HG03108 (cell line): ENCODE measurements at regions not wholly inside any gene's neighbourhood (a gene's known extent, or its start where the extent isn't known, plus 50 kb on each side); places are given as distances from the start of the nearest gene placed in this dataset.
"Not testable (repeated sequence)": the region's sequence is repeated elsewhere in the genome, so short reads cannot be mapped to it uniquely, and the experiment has no call there.

Experiments used
- ATAC-seq: cut with Tn5 transposase; IDR thresholded peaks from one replicate; pipeline ENCODE4 v1.9.1; 2021; ENCODE audit warnings: moderate library complexity; ENCODE audit not compliant: unreplicated experiment

- ATAC-seq: no peak
Measured at GRCh38 chr5:66348387-66349125, 204.5 kb downstream of the SREK1 start.

DNA sequence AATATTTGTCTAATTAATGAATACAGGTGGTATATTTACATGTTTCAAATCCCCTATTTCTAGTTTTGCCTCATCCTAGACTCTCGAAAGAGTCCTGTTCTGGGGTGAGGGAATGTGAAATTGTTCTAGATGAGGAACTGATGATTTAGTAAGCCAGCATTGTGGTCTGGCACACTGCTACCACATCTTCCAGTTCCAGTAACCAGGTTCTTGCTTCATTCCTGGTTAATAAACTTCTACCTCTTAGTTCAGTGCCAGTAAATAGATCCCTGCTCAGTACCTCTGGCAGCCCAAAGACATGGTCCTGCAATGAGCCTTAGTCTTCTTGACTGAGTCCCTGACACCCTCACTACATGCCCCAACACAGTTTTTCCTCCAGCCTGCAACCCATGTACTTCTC, 207.7 kb downstream of the SREK1 start:
- ATAC-seq: no peak

DNA sequence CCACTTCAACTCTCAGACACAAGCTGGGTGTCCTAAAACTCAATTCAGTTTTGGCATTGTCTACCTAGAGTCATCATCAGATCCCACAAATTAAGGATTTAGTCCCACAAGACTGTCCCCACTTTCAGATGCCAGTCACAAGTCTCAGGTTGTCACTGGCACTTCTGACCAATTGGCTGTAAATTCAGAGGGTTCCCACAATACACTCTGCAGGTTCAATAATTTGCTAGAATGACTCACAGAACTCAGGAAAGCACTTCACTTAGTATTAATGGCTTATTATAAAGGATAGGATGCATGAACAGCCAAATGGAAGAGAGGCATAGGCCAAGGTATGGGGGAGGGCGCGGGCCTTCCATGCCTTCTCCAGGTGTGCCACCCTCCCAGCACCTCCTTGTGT, 209.1 kb downstream of the SREK1 start:
- ATAC-seq: no peak

- no peak for ATAC-seq
Measured at GRCh38 chr5:66354422-66354821, 210.3 kb downstream of the SREK1 start.

DNA sequence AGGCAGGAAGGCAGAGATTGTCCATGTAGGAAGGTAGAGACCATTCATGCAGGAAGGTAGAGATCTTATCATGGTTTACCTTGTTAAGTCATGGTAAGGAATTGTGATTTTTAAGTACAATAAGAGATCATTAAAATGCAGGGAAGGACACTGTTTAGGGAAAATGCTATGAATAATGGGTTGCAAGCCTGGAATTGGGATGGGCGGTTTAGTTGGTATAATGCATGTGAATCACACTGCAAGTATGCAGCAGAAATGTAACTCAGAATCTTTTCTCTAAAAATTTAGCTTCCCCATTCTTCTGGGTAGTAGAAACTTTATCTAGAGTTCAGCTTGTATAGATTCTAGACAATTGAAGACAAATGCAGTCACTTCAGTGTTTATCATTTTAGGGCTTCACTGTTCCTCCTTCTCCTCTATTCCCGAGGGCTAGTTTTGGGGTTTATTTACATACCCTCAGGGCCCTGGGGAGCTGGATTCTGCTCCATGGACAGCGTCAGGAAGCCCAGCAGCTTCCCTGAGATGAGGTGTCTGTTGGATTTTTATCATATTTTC, 212.0 kb downstream of the SREK1 start:
- ATAC-seq: no peak

- no peak for ATAC-seq
Measured at GRCh38 chr5:66358741-66359140, 214.6 kb downstream of the SREK1 start.

GRCh38 chr5:66361070-66361469, 217.0 kb downstream of the SREK1 start:
- no peak for ATAC-seq

DNA sequence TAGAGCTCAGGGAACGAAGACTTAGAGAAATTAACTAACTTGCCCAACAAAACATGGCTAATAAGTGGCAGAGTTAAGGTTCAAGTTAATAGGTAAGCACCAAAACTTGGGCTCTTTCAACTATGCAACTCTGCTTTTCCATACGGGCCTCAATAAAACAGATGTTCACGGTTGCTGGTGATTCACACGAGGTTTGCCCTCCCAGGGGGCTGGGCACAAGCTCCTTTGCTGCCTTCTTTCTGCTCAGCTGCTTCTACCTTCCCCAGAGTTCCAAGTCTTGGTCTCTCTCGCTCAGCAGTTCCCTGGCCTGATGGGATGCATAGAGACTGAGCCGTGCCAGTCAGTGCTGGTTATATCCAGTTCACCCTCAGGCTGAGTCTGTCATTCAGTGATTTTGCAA, 217.9 kb downstream of the SREK1 start:
- no peak for ATAC-seq

GRCh38 chr5:66362687-66363086, 218.6 kb downstream of the SREK1 start:
- no peak for ATAC-seq

DNA sequence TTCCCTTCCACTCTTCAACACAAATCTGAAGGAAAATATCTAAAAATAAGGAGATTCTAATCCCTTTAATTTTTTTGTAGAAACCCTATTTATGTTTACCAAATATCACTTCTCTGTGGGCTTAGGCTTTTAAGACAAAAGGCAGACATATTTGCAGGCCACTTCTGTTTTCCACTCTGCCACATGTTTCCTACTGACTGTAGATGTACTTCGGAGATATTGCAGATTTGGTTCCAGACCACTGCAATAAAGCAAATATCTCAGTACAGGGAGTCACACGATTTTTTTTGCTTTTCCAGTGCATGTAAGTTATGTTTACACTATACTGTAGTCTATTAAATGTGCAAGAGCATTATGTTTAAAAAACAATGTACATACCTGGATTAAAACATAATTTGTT, 219.0 kb downstream of the SREK1 start:
- ATAC-seq: no peak

DNA sequence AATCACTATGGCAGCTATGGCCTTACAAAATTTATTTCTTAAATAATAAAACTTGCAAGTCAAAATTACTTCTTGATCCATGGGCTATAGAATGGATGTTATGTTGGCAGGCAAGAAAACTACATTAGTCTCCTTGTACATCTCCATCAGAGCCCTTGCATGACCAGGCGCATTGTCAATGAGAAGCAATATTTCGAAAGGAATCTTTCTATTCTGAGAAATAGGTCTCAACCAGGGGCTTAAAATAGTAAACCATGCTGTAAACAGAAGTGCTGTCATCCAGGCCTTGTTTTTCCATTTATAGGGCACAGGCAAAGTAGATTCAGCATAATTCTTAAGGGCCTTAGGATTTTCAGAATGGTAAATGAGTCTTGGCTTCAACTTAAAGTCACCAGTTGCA, 220.1 kb downstream of the SREK1 start:
- ATAC-seq: no peak

GRCh38 chr5:66365981-66366380, 221.9 kb downstream of the SREK1 start:
- no peak for ATAC-seq

DNA sequence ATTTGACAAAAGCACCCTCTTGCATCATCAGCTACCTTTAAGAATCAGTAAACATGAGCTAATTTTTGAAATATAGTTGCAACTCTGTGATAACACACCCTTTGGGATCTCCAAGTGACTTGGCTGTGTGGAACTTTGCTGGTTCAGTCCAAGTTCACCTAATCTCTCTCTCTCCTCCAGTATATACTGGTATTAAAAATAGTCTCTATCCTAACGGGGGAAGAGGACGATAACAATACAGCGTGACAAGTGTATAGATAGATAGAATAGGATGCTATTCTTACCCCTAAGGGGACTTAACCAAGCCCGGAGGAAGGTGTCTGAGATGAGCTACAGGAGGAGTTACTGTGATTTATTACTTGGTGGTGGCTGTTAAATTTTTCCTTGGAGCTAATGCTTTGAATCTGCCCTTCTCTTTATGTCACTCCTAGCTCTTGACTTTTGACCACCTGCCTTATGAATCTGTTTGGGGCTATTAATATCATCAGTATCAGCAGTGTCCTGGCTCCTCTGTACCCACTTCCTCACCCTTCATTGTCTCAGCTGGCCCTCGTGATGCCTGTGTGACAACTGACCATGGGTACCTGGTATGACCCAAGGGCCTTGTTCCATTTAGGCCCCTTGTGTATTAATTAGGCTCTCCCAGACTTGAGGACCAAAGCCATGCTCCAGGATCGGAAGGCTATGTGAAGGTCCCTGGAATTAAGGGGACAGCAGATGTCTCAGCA, 223.9 kb downstream of the SREK1 start:
- ATAC-seq: no peak

DNA sequence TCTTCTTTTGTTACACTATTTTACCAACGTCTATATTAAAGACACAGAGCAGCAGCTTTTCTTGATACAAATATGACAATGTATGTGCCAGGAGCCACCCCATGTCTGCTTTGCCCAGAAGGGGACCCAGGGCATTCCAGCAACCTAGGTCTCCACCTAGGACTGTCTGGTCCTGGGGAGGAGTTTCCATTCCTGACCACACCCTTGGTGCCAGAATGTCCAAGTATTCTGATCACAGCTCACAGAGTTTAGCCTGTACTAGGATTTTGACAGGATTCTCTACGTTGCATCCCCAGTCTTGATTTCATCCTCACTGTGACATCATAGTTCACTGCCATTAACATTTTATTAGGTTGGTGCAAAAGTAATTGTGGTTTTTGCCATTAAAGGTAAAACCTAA, 224.7 kb downstream of the SREK1 start:
- no peak for ATAC-seq

GRCh38 chr5:66377747-66378146, 218.4 kb upstream of the MAST4 start:
- no peak for ATAC-seq

DNA sequence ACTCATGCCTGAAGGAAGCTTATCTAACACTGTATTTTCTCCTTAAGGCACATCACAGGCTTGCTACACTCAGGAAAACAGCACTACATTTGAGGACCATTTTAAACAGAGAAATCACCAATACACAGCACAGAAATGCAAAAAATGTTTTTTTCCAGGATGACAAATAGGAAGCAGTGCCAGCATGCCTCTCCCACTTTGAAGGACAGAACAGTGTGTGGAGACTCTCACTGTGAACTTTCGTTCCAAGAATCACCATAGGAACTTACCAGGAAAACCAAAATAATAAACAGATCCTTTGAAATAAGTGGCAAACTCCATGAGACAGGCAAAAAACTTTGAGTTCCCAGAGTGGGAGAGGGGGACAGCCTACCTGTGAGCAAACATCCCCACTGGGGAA, 217.8 kb upstream of the MAST4 start:
- no peak for ATAC-seq

- no peak for ATAC-seq
Measured at GRCh38 chr5:66382152-66382551, 214.0 kb upstream of the MAST4 start.

DNA sequence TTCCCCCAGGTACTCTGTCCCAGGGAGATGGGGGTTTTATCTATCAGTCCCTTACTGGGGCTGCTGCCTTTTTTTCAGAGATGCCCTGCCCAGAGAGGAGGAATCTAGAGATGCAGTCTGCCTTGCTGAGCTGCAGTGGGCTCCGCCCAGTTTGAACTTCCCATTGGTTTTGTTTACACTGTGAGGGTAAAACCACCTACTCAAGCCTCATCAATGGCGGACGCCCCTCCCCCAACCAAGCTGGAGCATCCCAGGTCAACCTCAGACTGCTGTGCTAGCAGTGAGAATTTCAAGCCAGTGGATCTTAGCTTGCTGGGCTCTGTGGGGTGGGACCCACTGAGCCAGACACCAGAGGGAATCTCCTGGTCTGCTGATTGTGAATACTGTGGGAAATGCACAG, 191.0 kb upstream of the MAST4 start:
- ATAC-seq: not testable (repeated sequence)

DNA sequence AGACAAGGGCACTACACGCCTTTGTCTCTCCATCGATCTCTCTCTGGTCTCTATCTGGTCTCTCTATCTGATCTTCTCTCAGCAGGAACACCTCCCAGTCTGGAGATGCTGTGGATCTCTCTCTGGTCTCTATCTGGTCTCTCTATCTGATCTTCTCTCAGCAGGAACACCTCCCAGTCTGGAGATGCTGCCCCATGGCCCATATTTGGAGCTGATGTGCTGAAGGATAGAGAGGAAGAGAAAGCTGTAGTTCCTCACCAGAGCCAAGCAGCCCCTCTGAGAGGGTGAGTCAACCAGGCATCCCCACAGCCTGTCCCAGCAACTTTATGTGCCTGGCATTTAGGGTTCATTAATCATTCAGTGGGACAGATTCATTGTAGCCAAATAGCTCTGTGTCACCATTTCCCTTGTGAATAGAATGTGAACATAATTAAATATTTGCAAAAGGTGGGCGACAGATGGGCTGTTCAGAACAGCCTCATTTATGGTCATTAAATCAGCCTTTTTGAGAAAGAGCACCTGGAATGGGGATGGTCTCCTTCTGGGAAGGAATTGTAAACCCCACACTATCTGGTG, 189.3 kb upstream of the MAST4 start:
- no peak for ATAC-seq

DNA sequence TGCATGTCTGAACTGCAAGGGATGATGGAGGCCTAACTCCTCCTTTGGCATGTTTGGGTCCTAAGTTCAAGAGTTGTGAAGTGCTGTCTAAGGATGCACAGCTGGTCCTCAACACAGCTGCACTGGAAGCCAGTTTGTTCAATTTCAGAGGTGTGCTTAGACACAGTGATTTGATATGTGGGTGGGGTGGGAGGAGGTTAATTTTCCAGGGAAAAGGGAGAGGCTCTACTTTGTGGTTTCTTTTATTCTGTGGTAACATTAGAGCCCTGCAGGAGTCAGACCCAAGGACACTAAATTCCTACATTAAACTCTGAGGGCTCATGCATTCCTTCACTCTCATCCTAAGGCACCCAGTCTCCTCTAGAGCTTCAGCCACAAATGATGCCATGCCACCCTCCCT, 188.4 kb upstream of the MAST4 start:
- no peak for ATAC-seq

GRCh38 chr5:66408576-66408975, 187.6 kb upstream of the MAST4 start:
- ATAC-seq: no peak

DNA sequence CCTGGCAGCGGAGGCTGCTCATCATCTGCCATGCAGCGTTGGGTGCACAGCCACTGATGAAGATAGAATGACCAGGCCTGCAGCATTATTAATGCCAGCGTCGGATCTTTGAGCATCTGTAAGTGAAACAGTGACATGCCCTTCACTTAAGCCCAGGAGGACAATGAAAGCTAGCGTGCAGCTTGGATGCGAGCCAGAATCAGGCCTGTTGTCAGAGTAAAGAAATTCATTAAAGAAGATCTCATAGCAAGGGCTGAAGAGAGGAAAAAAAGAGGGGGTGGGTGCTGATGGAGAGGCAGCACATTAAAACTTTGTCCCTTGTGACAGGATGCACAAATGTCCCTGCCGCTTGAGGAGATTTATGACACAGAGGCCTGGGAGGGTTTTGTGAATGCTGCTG, 186.1 kb upstream of the MAST4 start:
- ATAC-seq: no peak
